Activated naive CD8-positive, alpha-beta T cell (primary cell): ENCODE measurements at regions not wholly inside any gene's neighbourhood (a gene's known extent, or its start where the extent isn't known, plus 50 kb on each side); places are given as distances from the start of the nearest gene placed in this dataset.

ENCODE experiments used
- H3K27ac Mint-ChIP-seq: one replicate; pipeline ENCODE4 v1.8.0; 2021; ENCODE audit warnings: mixed read lengths
- H3K27me3 Mint-ChIP-seq: one replicate; pipeline ENCODE4 v1.8.0; 2021; ENCODE audit warnings: mixed read lengths
- H3K36me3 Mint-ChIP-seq: one replicate; pipeline ENCODE4 v1.8.0; 2021; ENCODE audit warnings: mixed read lengths
- H3K4me1 Mint-ChIP-seq: one replicate; pipeline ENCODE4 v1.8.0; 2021; ENCODE audit warnings: low read depth, mixed read lengths
- H3K4me3 Mint-ChIP-seq: one replicate; pipeline ENCODE4 v1.8.0; 2021; ENCODE audit warnings: mild to moderate bottlenecking, mixed read lengths
- H3K9me3 Mint-ChIP-seq: one replicate; pipeline ENCODE4 v1.8.0; 2021; ENCODE audit warnings: low read depth, mixed read lengths

DNA sequence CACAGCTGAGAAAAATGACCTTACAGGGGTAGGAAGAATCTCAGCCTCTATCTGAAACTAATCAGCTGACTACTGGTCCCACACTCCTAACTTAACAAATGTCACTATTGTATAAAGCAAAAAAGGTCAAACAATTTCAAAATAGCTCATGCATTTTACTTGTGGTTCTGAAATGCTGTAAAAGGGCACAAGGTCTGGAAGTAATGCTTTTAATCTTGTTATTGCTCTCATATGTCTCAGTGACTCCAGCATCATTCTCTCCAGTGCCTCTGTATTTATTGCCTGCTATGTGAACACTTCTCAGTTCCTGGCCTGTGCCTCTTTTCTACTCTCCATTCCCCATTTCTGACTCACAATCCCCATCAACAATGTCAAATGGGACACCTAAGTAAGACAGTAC lies 937.7 kb downstream of the CDH11 start:
- Mint-ChIP-seq H3K9me3 (peaks cover 11% of the 10 kb centered on the region), H3K4me3 (no peak overlapping the region), H3K4me1 (no peaks in the 10 kb centered on the region), H3K27ac (no peak overlapping the region), H3K36me3 (no peaks in the 10 kb centered on the region), H3K27me3 (no peaks in the 10 kb centered on the region)

DNA sequence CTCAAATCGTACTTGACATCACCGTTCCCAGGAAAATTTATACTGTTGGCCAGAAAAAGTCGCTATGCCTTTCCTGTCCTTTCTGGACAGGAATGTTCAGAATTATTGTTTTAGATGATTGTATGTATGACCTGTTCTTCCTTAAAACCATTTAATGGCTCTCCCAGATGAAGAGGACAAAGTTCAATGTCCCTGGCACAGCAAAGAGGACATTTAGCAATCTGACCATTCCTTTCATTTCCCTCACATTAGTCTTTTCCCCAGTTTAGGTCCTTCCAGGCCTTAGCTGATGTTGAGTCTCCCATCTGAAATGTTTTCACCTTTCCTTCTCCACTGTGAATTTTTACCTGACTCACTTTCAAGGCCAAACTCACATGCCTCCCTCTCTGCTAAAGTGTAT lies 938.9 kb downstream of the CDH11 start:
- Mint-ChIP-seq H3K27ac (no peak overlapping the region), H3K4me1 (no peaks in the 10 kb centered on the region), H3K27me3 (no peaks in the 10 kb centered on the region), H3K4me3 (no peak overlapping the region), H3K9me3 (peaks cover 11% of the 10 kb centered on the region), H3K36me3 (no peaks in the 10 kb centered on the region)

- Mint-ChIP-seq H3K4me1 (no peaks in the 10 kb centered on the region), H3K36me3 (no peaks in the 10 kb centered on the region), H3K27ac (no peak overlapping the region), H3K4me3 (no peak overlapping the region), H3K9me3 (peaks cover 14% of the 10 kb centered on the region), H3K27me3 (no peaks in the 10 kb centered on the region)
Measured at GRCh38 chr16:64181271-64181925, 940.5 kb downstream of the CDH11 start.

GRCh38 chr16:64180136-64180900 lies 941.5 kb downstream of the CDH11 start:
- H3K27me3 Mint-ChIP-seq = no peaks in the 10 kb centered on the region
- H3K4me3 Mint-ChIP-seq = no peak overlapping the region

DNA sequence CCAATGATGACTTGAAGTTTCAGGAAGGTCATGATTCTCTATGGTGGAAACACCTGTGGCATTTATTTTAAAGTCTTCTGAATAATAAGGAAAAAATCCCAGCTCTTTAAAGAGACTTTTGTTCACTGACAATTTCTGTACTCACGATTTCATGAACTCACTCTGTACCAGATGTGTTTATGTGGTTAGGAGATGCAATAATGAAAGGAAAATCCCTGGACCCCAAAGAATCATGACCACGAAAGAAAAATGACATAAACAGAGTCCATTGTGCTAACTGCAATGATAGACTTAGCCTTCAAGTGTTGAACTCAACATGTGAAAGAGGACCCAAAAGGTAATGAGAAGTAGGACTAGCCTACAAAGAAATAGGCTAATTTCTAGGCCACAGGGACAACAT lies 947.5 kb downstream of the CDH11 start:
- Mint-ChIP-seq H3K4me3 (no peak overlapping the region), H3K27me3 (no peaks in the 10 kb centered on the region), H3K36me3 (no peaks in the 10 kb centered on the region), H3K27ac (no peak overlapping the region), H3K9me3 (peaks cover 11% of the 10 kb centered on the region), H3K4me1 (no peaks in the 10 kb centered on the region)

More at GRCh38 chr16:64180136-64180900, 941.5 kb downstream of the CDH11 start:
- H3K9me3 Mint-ChIP-seq = peaks cover 15% of the 10 kb centered on the region
- no peaks in the 10 kb centered on the region for H3K4me1 Mint-ChIP-seq
- no peak overlapping the region for H3K27ac Mint-ChIP-seq
- no peaks in the 10 kb centered on the region for H3K36me3 Mint-ChIP-seq

- H3K4me1 Mint-ChIP-seq = no peaks in the 10 kb centered on the region
Measured at GRCh38 chr16:64172652-64173051, 949.2 kb downstream of the CDH11 start.

GRCh38 chr16:64172226-64172625 lies 949.6 kb downstream of the CDH11 start:
- H3K4me1 Mint-ChIP-seq = no peaks in the 10 kb centered on the region
- no peak overlapping the region for H3K27ac Mint-ChIP-seq
- no peaks in the 10 kb centered on the region for H3K36me3 Mint-ChIP-seq
- peaks cover 15% of the 10 kb centered on the region for H3K9me3 Mint-ChIP-seq
- H3K4me3 Mint-ChIP-seq = no peak overlapping the region
- no peaks in the 10 kb centered on the region for H3K27me3 Mint-ChIP-seq

More at GRCh38 chr16:64172652-64173051, 949.2 kb downstream of the CDH11 start:
- Mint-ChIP-seq H3K9me3 (peaks cover 14% of the 10 kb centered on the region), H3K4me3 (no peak overlapping the region), H3K36me3 (no peaks in the 10 kb centered on the region), H3K27me3 (no peaks in the 10 kb centered on the region), H3K27ac (no peak overlapping the region)

GRCh38 chr16:64171632-64172031 lies 950.2 kb downstream of the CDH11 start:
- no peak overlapping the region for H3K4me3 Mint-ChIP-seq
- H3K4me1 Mint-ChIP-seq = no peaks in the 10 kb centered on the region
- no peak overlapping the region for H3K27ac Mint-ChIP-seq
- H3K36me3 Mint-ChIP-seq = no peaks in the 10 kb centered on the region
- H3K27me3 Mint-ChIP-seq = no peaks in the 10 kb centered on the region
- peaks cover 18% of the 10 kb centered on the region for H3K9me3 Mint-ChIP-seq

DNA sequence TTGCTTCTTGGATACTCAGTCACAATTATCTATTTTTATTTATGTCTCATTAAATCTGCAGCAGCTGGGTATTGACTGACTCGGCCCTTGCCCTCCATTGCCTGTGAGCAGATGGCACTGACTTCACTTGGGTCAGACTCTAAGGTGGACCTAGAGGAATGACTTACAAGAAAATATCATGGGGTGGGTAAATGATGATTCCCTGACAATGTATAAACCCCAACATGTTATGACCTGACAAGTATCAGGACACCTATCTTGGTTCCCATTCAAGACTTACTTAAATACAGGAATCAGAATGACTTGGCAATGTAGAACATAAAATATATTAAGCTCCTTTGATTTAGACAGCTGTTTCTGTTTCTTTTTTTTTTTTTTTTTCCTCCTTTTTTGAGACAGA lies 953.5 kb downstream of the CDH11 start:
- no peaks in the 10 kb centered on the region for H3K36me3 Mint-ChIP-seq
- no peak overlapping the region for H3K27ac Mint-ChIP-seq
- no peaks in the 10 kb centered on the region for H3K27me3 Mint-ChIP-seq
- H3K4me3 Mint-ChIP-seq = no peak overlapping the region
- peaks cover 11% of the 10 kb centered on the region for H3K9me3 Mint-ChIP-seq
- H3K4me1 Mint-ChIP-seq = no peaks in the 10 kb centered on the region

GRCh38 chr16:64167936-64168335 lies 953.9 kb downstream of the CDH11 start:
- Mint-ChIP-seq H3K9me3 (peaks cover 11% of the 10 kb centered on the region), H3K27me3 (no peaks in the 10 kb centered on the region), H3K4me3 (no peak overlapping the region), H3K4me1 (no peaks in the 10 kb centered on the region), H3K36me3 (no peaks in the 10 kb centered on the region), H3K27ac (no peak overlapping the region)

- Mint-ChIP-seq H3K36me3 (no peaks in the 10 kb centered on the region), H3K9me3 (peaks cover 11% of the 10 kb centered on the region), H3K4me3 (no peak overlapping the region), H3K27me3 (no peaks in the 10 kb centered on the region), H3K27ac (no peak overlapping the region), H3K4me1 (no peaks in the 10 kb centered on the region)
Measured at GRCh38 chr16:64165368-64165767, 956.5 kb downstream of the CDH11 start.

DNA sequence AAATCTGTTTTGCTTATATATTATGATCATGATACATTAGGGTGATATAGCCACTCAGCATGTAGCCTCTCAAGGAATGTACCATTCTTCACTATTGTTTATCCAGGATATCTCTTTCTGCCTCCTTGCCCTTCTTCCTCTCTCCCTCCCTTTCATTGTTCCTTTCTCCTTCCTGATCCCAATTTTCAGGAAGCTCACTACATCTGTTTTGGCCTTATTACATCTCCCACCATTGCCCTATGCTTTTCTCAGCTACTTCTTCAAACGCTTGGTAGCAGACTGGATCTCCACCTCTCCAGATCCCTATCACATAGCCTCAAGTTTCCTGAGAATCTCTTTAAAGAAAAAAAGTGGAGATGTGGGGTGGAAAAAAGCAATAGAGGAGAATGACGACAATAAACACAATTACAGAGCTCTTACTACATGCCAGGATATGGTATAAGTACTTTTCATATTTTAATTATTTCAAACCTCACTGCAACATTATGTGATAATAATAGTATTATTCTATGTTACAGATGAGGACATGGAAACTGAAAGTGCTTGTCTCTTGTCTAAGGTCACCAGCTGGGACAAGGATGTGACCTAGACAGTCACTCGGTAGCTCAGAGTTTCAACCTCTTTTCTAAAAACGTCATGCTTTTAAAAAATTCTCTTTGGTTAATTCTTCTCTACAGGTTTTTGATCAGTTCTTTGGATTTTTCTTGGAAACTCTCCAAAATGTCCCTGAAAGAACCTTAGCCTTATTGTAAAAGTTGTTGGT lies 959.1 kb downstream of the CDH11 start:
- H3K9me3 Mint-ChIP-seq = peaks cover 5% of the 10 kb centered on the region
- no peak overlapping the region for H3K27ac Mint-ChIP-seq
- no peak overlapping the region for H3K4me3 Mint-ChIP-seq
- H3K36me3 Mint-ChIP-seq = no peaks in the 10 kb centered on the region
- H3K27me3 Mint-ChIP-seq = no peaks in the 10 kb centered on the region
- H3K4me1 Mint-ChIP-seq = no peaks in the 10 kb centered on the region

DNA sequence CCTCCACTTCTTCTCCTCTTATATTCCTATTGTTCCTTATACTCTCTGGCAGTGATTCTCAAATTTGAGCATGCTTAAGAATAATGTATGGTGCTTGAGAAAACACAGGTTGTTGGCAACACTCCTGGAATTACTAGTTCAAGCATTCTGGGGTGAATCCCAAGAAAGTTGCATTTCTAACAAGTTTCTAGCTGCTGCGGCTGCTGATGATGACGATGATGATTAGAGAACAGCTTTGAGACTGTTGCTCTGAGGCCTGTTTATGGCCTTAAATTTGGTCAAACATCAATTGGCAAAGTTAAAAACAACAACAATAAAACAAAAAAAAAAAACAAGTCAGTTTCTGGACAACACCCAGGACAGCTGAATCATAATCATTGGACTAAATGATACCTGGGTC lies 961.9 kb downstream of the CDH11 start:
- peaks cover 6% of the 10 kb centered on the region for H3K9me3 Mint-ChIP-seq
- H3K4me3 Mint-ChIP-seq = no peak overlapping the region
- H3K4me1 Mint-ChIP-seq = no peaks in the 10 kb centered on the region
- H3K27me3 Mint-ChIP-seq = no peaks in the 10 kb centered on the region
- H3K36me3 Mint-ChIP-seq = no peaks in the 10 kb centered on the region
- H3K27ac Mint-ChIP-seq = no peak overlapping the region

DNA sequence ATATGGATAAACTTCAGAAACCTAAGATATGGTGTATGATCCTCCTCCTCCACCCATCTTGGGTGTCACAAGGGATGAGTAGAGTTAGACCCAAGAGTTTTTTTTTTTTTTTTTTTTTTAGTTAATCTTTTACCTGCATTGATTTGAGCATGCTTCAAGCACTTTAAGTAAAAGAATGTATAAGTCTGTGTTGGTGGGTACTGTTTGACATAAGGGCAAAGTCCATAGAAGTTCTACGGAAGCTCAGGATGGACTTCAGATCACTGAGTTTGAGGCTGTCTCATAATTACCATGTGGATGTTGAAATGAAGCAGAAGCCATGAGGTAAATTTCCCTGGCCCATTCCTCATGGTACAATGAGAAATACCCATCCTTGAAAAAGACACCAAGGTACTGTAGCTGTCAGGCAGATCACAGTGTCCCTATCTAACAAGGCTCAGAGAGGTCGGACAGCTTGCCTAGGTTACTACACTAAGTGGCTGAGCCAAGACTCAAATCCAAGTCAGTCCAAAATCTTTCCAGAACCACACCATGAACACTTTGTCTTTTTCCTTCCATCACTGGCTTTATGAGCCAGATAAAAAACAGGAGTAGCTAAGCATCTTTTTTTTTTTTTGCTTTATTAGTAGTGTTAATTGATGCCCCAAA lies 962.8 kb downstream of the CDH11 start:
- H3K27ac Mint-ChIP-seq = no peak overlapping the region
- H3K9me3 Mint-ChIP-seq = peaks cover 6% of the 10 kb centered on the region
- H3K4me3 Mint-ChIP-seq = no peak overlapping the region
- H3K36me3 Mint-ChIP-seq = no peaks in the 10 kb centered on the region
- H3K27me3 Mint-ChIP-seq = no peaks in the 10 kb centered on the region
- H3K4me1 Mint-ChIP-seq = no peaks in the 10 kb centered on the region

GRCh38 chr16:64153718-64154117 lies 968.1 kb downstream of the CDH11 start:
- H3K36me3 Mint-ChIP-seq = no peaks in the 10 kb centered on the region
- no peaks in the 10 kb centered on the region for H3K27me3 Mint-ChIP-seq
- H3K27ac Mint-ChIP-seq = no peak overlapping the region
- no peak overlapping the region for H3K4me3 Mint-ChIP-seq
- H3K4me1 Mint-ChIP-seq = no peaks in the 10 kb centered on the region
- H3K9me3 Mint-ChIP-seq = peaks cover 11% of the 10 kb centered on the region
